Osteoblast (primary cell): ENCODE measurements at regions not wholly inside any gene's neighbourhood (a gene's known extent, or its start where the extent isn't known, plus 50 kb on each side); places are given as distances from the start of the nearest gene placed in this dataset.

Source experiments
- DNase-seq: peaks from one replicate; pipeline ENCODE4 v3.0.0; 2011; ENCODE audit warnings: low spot score, mixed read lengths; ENCODE audit not compliant: insufficient read length; ENCODE audit errors: missing footprints
- H2AFZ ChIP-seq: 2 replicates; pipeline ENCODE4 v1.6.0; 2011; ENCODE audit warnings: mild to moderate bottlenecking, low read length
- H3K27ac ChIP-seq: 2 replicates; pipeline ENCODE4 v1.5.1; 2011; ENCODE audit warnings: mild to moderate bottlenecking, low read depth, low read length, moderate library complexity
- H3K27me3 ChIP-seq: 2 replicates; pipeline ENCODE4 v1.6.0; 2012; ENCODE audit warnings: mild to moderate bottlenecking, control low read depth, inconsistent platforms, low read length, moderate library complexity; ENCODE audit not compliant: insufficient read depth
- H3K36me3 ChIP-seq: 2 replicates; pipeline ENCODE4 v1.5.1; 2011; ENCODE audit warnings: mild to moderate bottlenecking, low read length, control low read depth, moderate library complexity; ENCODE audit not compliant: insufficient read depth
- H3K4me1 ChIP-seq: 2 replicates; pipeline ENCODE4 v1.5.1; 2011; ENCODE audit warnings: mild to moderate bottlenecking, low read length, control low read depth, moderate library complexity; ENCODE audit not compliant: insufficient read depth
- H3K4me2 ChIP-seq: 2 replicates; pipeline ENCODE4 v1.6.0; 2011; ENCODE audit warnings: mild to moderate bottlenecking, low read length; ENCODE audit not compliant: insufficient read depth
- H3K4me3 ChIP-seq: fragments of 200-600 bp; sonication (generic); 3 replicates; pipeline ENCODE4 v1.5.1; 2012; ENCODE audit warnings: mild to moderate bottlenecking, low read length, inconsistent platforms; ENCODE audit not compliant: insufficient read depth
- H3K79me2 ChIP-seq: 2 replicates; pipeline ENCODE4 v1.6.0; 2012; ENCODE audit warnings: mild to moderate bottlenecking, low read length, control low read depth, inconsistent platforms; ENCODE audit not compliant: insufficient read depth
- H3K9me3 ChIP-seq: 2 replicates; pipeline ENCODE4 v1.5.1; 2011; ENCODE audit warnings: low read depth, low read length, control low read depth
- H4K20me1 ChIP-seq: 2 replicates; pipeline ENCODE4 v1.6.0; 2012; ENCODE audit warnings: mild to moderate bottlenecking, low read length, control low read depth; ENCODE audit not compliant: insufficient read depth
- CTCF ChIP-seq: IDR thresholded peaks from 2 replicates; pipeline ENCODE4 v1.5.1; 2011; ENCODE audit warnings: mild to moderate bottlenecking, low read depth, low read length, moderate library complexity; ENCODE audit errors: extremely low read depth

GRCh38 chr11:110374921-110375320, 54.8 kb upstream of the FDX1 start:
- H3K4me1 ChIP-seq = peaks cover 9% of the 10 kb centered on the region
- H3K4me2 ChIP-seq = no peak overlapping the region
- no peak overlapping the region for H2AFZ ChIP-seq
- no peak for TF ChIP-seq CTCF
- H3K9me3 ChIP-seq = no peaks in the 10 kb centered on the region
- H3K27me3 ChIP-seq = no peaks in the 10 kb centered on the region
- H3K4me3 ChIP-seq = no peak overlapping the region
- DNase-seq = no peak
- no peaks in the 10 kb centered on the region for H4K20me1 ChIP-seq
- H3K79me2 ChIP-seq = no peaks in the 10 kb centered on the region
- H3K36me3 ChIP-seq = no peaks in the 10 kb centered on the region
- H3K27ac ChIP-seq = no peak overlapping the region

GRCh38 chr11:110375351-110375750, 54.4 kb upstream of the FDX1 start:
- TF ChIP-seq CTCF = no peak
- DNase-seq = no peak
- Histone ChIP-seq H3K79me2 (no peaks in the 10 kb centered on the region), H3K27me3 (no peaks in the 10 kb centered on the region), H2AFZ (no peak overlapping the region), H3K4me1 (peaks cover 9% of the 10 kb centered on the region), H3K36me3 (no peaks in the 10 kb centered on the region), H3K27ac (no peak overlapping the region), H3K4me3 (no peak overlapping the region), H3K9me3 (no peaks in the 10 kb centered on the region), H4K20me1 (no peaks in the 10 kb centered on the region), H3K4me2 (no peak overlapping the region)

GRCh38 chr11:110376021-110376420, 53.7 kb upstream of the FDX1 start:
- H3K27me3 ChIP-seq = no peaks in the 10 kb centered on the region
- no peak overlapping the region for H2AFZ ChIP-seq
- no peaks in the 10 kb centered on the region for H3K9me3 ChIP-seq
- no peak for TF ChIP-seq CTCF
- no peak for DNase-seq
- no peaks in the 10 kb centered on the region for H3K79me2 ChIP-seq
- H3K27ac ChIP-seq = no peak overlapping the region
- H3K4me3 ChIP-seq = no peak overlapping the region
- no peak overlapping the region for H3K4me2 ChIP-seq
- H3K4me1 ChIP-seq = peaks cover 9% of the 10 kb centered on the region
- H4K20me1 ChIP-seq = no peaks in the 10 kb centered on the region
- no peaks in the 10 kb centered on the region for H3K36me3 ChIP-seq

GRCh38 chr11:110376711-110377324, 52.9 kb upstream of the FDX1 start:
- no peaks in the 10 kb centered on the region for H4K20me1 ChIP-seq
- peaks cover 9% of the 10 kb centered on the region for H3K4me1 ChIP-seq
- H3K4me2 ChIP-seq = peak overlapping the region; percentile 15
- H3K4me3 ChIP-seq = no peak overlapping the region
- no peaks in the 10 kb centered on the region for H3K9me3 ChIP-seq
- DNase-seq = peak; percentile 54
- H3K36me3 ChIP-seq = no peaks in the 10 kb centered on the region
- no peaks in the 10 kb centered on the region for H3K79me2 ChIP-seq
- peak overlapping the region; percentile 32 for H2AFZ ChIP-seq
- H3K27ac ChIP-seq = no peak overlapping the region
- no peaks in the 10 kb centered on the region for H3K27me3 ChIP-seq
- peak; percentile 91 for TF ChIP-seq CTCF
